H1 (cell line): ENCODE measurements at regions not wholly inside any gene's neighbourhood (a gene's known extent, or its start where the extent isn't known, plus 50 kb on each side); places are given as distances from the start of the nearest gene placed in this dataset.

Experiments
- CTCF ChIA-PET: fragments of 300-600 bp; sonication (Branson Sonifier 250); formaldehyde crosslinking; loops from one replicate; lab custom pipeline; 2021; ENCODE audit not compliant: partially characterized antibody; lab: Charles Lee
- POLR2A ChIA-PET: fragments of 300-600 bp; sonication (Branson Sonifier 250); formaldehyde crosslinking; loops from one replicate; lab custom pipeline; 2021; ENCODE audit warnings: inconsistent platforms; ENCODE audit not compliant: partially characterized antibody; lab: Charles Lee
- DNase-seq, 2 experiments: peaks; one replicate each; pipeline versions ENCODE4 v3.0.0 to v3.0.0-alpha.2; 2010 to 2022; ENCODE audit warnings: low spot score in 2 of 2, low read depth in 1 of 2, mixed read lengths in 1 of 2
- FAIRE-seq: peaks from 2 replicates; lab custom pipeline; 2011; peaks lifted over from hg19 to GRCh38; lab: Jason Lieb, UNC
- H2AFZ ChIP-seq: 2 replicates; pipeline ENCODE4 v1.8.1; 2012; ENCODE audit warnings: low read length, inconsistent platforms
- H2AK5ac ChIP-seq: 2 replicates; pipeline ENCODE4 v1.6.1; 2013; ENCODE audit warnings: low read depth, low read length
- H2BK120ac ChIP-seq: replicated peaks from 2 replicates; pipeline ENCODE3; 2013; ENCODE audit warnings: low read depth, low read length, inconsistent platforms
- H2BK12ac ChIP-seq: 2 replicates; pipeline ENCODE4 v1.6.1; 2013; ENCODE audit warnings: low read depth, low read length
- H2BK15ac ChIP-seq: 2 replicates; pipeline ENCODE4 v1.6.1; 2013; ENCODE audit warnings: low read length
- H2BK20ac ChIP-seq: 2 replicates; pipeline ENCODE4 v1.6.1; 2013; ENCODE audit warnings: low read length
- H2BK5ac ChIP-seq: 2 replicates; pipeline ENCODE4 v1.6.1; 2013; ENCODE audit warnings: low read depth, low read length
- H3K14ac ChIP-seq: 2 replicates; pipeline ENCODE4 v1.6.1; 2013; ENCODE audit warnings: inconsistent platforms; ENCODE audit not compliant: insufficient read length
- H3K18ac ChIP-seq: 2 replicates; pipeline ENCODE4 v1.6.1; 2013; ENCODE audit warnings: low read length; ENCODE audit errors: extremely low read depth
- H3K23ac ChIP-seq: 2 replicates; pipeline ENCODE4 v1.6.1; 2013; ENCODE audit warnings: inconsistent platforms; ENCODE audit not compliant: insufficient read length
- H3K23me2 ChIP-seq: 2 replicates; pipeline ENCODE4 v1.6.1; 2013; ENCODE audit warnings: low read depth, low read length
- H3K27ac ChIP-seq: 2 replicates; pipeline ENCODE4 v1.6.1; 2011; ENCODE audit warnings: low read depth, low read length, inconsistent platforms
- H3K27me3 ChIP-seq, 4 experiments: replicated peaks in 1 of 4; 1 replicate in 1 of 4; 2 replicates in 3 of 4; pipeline versions ENCODE4 v1.6.1 to v1.8.1; 2011 to 2013; ENCODE audit warnings: low read length in 3 of 4, mild to moderate bottlenecking in 3 of 4, inconsistent platforms in 2 of 4, mixed read lengths in 2 of 4, moderate library complexity in 1 of 4; ENCODE audit not compliant: control insufficient read depth in 3 of 4, insufficient read depth in 3 of 4; ENCODE audit errors: extremely low read depth in 1 of 4
- H3K36me3 ChIP-seq, 4 experiments: 2 replicates each; pipeline versions ENCODE4 v1.6.1 to v1.8.1; 2011 to 2013; ENCODE audit warnings: mild to moderate bottlenecking in 4 of 4, low read length in 3 of 4, moderate library complexity in 2 of 4, control low read depth in 1 of 4, inconsistent platforms in 1 of 4; ENCODE audit not compliant: insufficient read depth in 4 of 4, control insufficient read depth in 2 of 4
- H3K4ac ChIP-seq: replicated peaks from 2 replicates; pipeline ENCODE3; 2013; ENCODE audit warnings: low read length, low read depth, mixed read lengths, inconsistent platforms; ENCODE audit not compliant: insufficient read length
- H3K4me1 ChIP-seq, 4 experiments: replicated peaks in 1 of 4; 1 replicate in 1 of 4; 2 replicates in 3 of 4; pipeline versions ENCODE4 v1.6.1 to v1.8.1; 2011 to 2013; ENCODE audit warnings: low read length in 3 of 4, inconsistent platforms in 2 of 4, mixed read lengths in 1 of 4; ENCODE audit not compliant: insufficient read depth in 4 of 4, control insufficient read depth in 3 of 4
- H3K4me2 ChIP-seq, 2 experiments: 2 replicates each; pipeline versions ENCODE4 v1.6.1 to v1.8.1; 2011 to 2013; ENCODE audit warnings: low read depth in 2 of 2, low read length in 2 of 2, control low read depth in 1 of 2, inconsistent platforms in 1 of 2, mild to moderate bottlenecking in 1 of 2; ENCODE audit not compliant: insufficient read depth in 1 of 2
- H3K4me3 ChIP-seq, 4 experiments: fragments of 200-600, 300-600 bp in 1 of 4; sonication (generic), shearing (Covaris generic), sonication (Bioruptor Twin) in 1 of 4; 2 replicates each; pipeline versions ENCODE4 v1.5.1 to v1.8.1; 2011 to 2016; ENCODE audit warnings: low read length in 4 of 4, low read depth in 3 of 4, control low read depth in 2 of 4, inconsistent platforms in 2 of 4, mild to moderate bottlenecking in 2 of 4, mixed read lengths in 1 of 4, moderate library complexity in 1 of 4; ENCODE audit not compliant: insufficient read depth in 2 of 4; ENCODE audit errors: extremely low read depth in 1 of 4
- H3K56ac ChIP-seq: replicated peaks from 2 replicates; pipeline ENCODE3; 2013; ENCODE audit warnings: low read depth, mild to moderate bottlenecking, mixed read lengths, low read length, inconsistent platforms; ENCODE audit not compliant: insufficient read length
- H3K79me1 ChIP-seq: 2 replicates; pipeline ENCODE4 v1.6.1; 2013; ENCODE audit warnings: low read depth, low read length, control low read depth
- H3K79me2 ChIP-seq, 2 experiments: 2 replicates each; pipeline versions ENCODE4 v1.6.1 to v1.8.1; 2012 to 2013; ENCODE audit warnings: low read length in 2 of 2, mild to moderate bottlenecking in 2 of 2, inconsistent platforms in 1 of 2; ENCODE audit not compliant: insufficient read depth in 2 of 2, control insufficient read depth in 1 of 2
- H3K9ac ChIP-seq, 4 experiments: replicated peaks in 1 of 4; 1 replicate in 1 of 4; 2 replicates in 3 of 4; pipeline versions ENCODE4 v1.6.1 to v1.8.1; 2011 to 2013; ENCODE audit warnings: low read depth in 3 of 4, low read length in 3 of 4, control low read depth in 2 of 4, mild to moderate bottlenecking in 2 of 4, moderate library complexity in 2 of 4, inconsistent platforms in 1 of 4; ENCODE audit errors: extremely low read depth in 1 of 4
- H3K9me3 ChIP-seq, 2 experiments: 2 replicates each; pipeline versions ENCODE4 v1.6.1 to v1.8.1; 2012 to 2013; ENCODE audit warnings: mild to moderate bottlenecking in 2 of 2, moderate library complexity in 2 of 2, control low read depth in 1 of 2, inconsistent platforms in 1 of 2, low read depth in 1 of 2, low read length in 1 of 2, mixed read lengths in 1 of 2; ENCODE audit not compliant: insufficient read depth in 2 of 2
- H4K20me1 ChIP-seq, 2 experiments: replicated peaks in 1 of 2; 2 replicates each; pipeline versions ENCODE3 to v1.8.1; 2011 to 2013; ENCODE audit warnings: inconsistent platforms in 2 of 2, low read length in 2 of 2, mild to moderate bottlenecking in 1 of 2; ENCODE audit not compliant: insufficient read depth in 2 of 2, control insufficient read depth in 1 of 2
- H4K5ac ChIP-seq: 2 replicates; pipeline ENCODE4 v1.6.1; 2013; ENCODE audit warnings: low read length, low read depth, mixed read lengths, inconsistent platforms; ENCODE audit not compliant: insufficient read length
- H4K8ac ChIP-seq: 2 replicates; pipeline ENCODE4 v1.8.0; 2013; ENCODE audit warnings: mild to moderate bottlenecking, moderate library complexity, low read length, inconsistent platforms; ENCODE audit not compliant: insufficient read depth; ENCODE audit errors: extremely low read depth
- H4K91ac ChIP-seq: replicated peaks from 2 replicates; pipeline ENCODE3; 2013; ENCODE audit warnings: low read length, mixed read lengths, inconsistent platforms; ENCODE audit not compliant: insufficient read length
- FOSL1 ChIP-seq: IDR thresholded peaks from 2 replicates; pipeline ENCODE4 v1.6.1; 2011; ENCODE audit warnings: mild to moderate bottlenecking, low read depth, low read length, moderate library complexity; ENCODE audit not compliant: insufficient read depth
- HDAC2 ChIP-seq, 2 experiments: fragments of 300-600 bp in 1 of 2; sonication (generic) in 1 of 2; IDR thresholded peaks; 2 replicates each; pipeline ENCODE4 v1.6.1; 2011 to 2012; ENCODE audit warnings: low read depth in 2 of 2, low read length in 2 of 2, mild to moderate bottlenecking in 2 of 2, moderate library complexity in 2 of 2, borderline replicate concordance in 1 of 2, inconsistent platforms in 1 of 2
- POU5F1 ChIP-seq: IDR thresholded peaks from 2 replicates; pipeline ENCODE4 v1.6.1; 2011; ENCODE audit warnings: low read depth, mild to moderate bottlenecking, low read length, moderate library complexity
- USF2 ChIP-seq: IDR thresholded peaks from 2 replicates; pipeline ENCODE4 v1.6.1; 2011; ENCODE audit warnings: low read length, improper control_type of control experiment
- YY1 ChIP-seq: IDR thresholded peaks from 2 replicates; pipeline ENCODE4 v1.6.1; 2011; ENCODE audit warnings: low read depth, mild to moderate bottlenecking, low read length
- WGBS, 2 experiments: shearing (Covaris generic) in 1 of 2; methylation state at CpG; one replicate each; pipeline versions ENCODE4 v1.1.6 to v1.1.7; 2013 to 2015; ENCODE audit warnings: low lambda C conversion rate in 2 of 2, mixed read lengths in 2 of 2, inconsistent platforms in 1 of 2, low coverage in 1 of 2, missing lambda C conversion rate in 1 of 2; ENCODE audit not compliant: insufficient replicate concordance in 2 of 2, insufficient coverage in 1 of 2, insufficient read length in 1 of 2; ENCODE audit errors: extremely low coverage in 1 of 2, missing lambda C conversion rate in 1 of 2; 5-methylcytosine and 5-hydroxymethylcytosine counted together

- Histone ChIP-seq H3K9ac (no peak overlapping the region), H3K79me2 (no peaks in the 10 kb centered on the region), H3K36me3 (no peaks in the 10 kb centered on the region)
- TF ChIP-seq HDAC2 (IDR thresholded peaks at IDR 0.05; ENCODE audit: borderline replicate concordance in 1 of 2, low read depth in 2 of 2, low read length in 2 of 2) (no peak), POU5F1 (no peak), FOSL1 (no peak), YY1 (no peak), USF2 (no peak)
- TF ChIP-seq, all 59 proteins: peak for 0
- Histone ChIP-seq H2BK12ac (no peak overlapping the region), H3K14ac (no peak overlapping the region), H3K4ac (no peak overlapping the region), H3K4me3 (no peak overlapping the region), H2BK120ac (no peak overlapping the region), H3K9me3 (no peaks in the 10 kb centered on the region), H2BK15ac (no peak overlapping the region), H2BK5ac (no peak overlapping the region), H4K5ac (no peak overlapping the region), H2AK5ac (no peak overlapping the region), H3K18ac (no peak overlapping the region), H4K91ac (no peak overlapping the region), H4K20me1 (no peaks in the 10 kb centered on the region), H2AFZ (no peak overlapping the region), H3K56ac (no peak overlapping the region), H2BK20ac (no peak overlapping the region), H3K4me1 (peaks cover 0 to under 1% (median 0%) of the 10 kb centered on the region in 4 experiments; a peak in 1 of 7 replicates), H3K23ac (no peak overlapping the region), H3K27ac (no peak overlapping the region), H3K23me2 (no peaks in the 10 kb centered on the region), H3K4me2 (no peak overlapping the region), H3K79me1 (no peaks in the 10 kb centered on the region), H3K27me3 (no peaks in the 10 kb centered on the region; a peak in 1 of 7 replicates), H4K8ac (no peak overlapping the region)
- ChIA-PET CTCF (interaction anchor here (0.6 to 3.9 kb wide), 6 partner anchors 18 to 307 kb away, joined by 3 to 10 read pairs (median 5); no protein-coding TSS in a partner anchor), POLR2A (no interaction called here)
- DNase-seq: no peak
- WGBS, 2 experiments: 94% methylated on average over 6 of the region's 6 CpGs; no CpG with 5 or more reads in 1 of the 2 experiments
- FAIRE-seq: no peak
Observed at GRCh38 chr10:28970231-28970630, 292.9 kb downstream of the BAMBI start.
